GF-D8 (cell line): ENCODE measurements at regions not wholly inside any gene's neighbourhood (a gene's known extent, or its start where the extent isn't known, plus 50 kb on each side); places are given as distances from the start of the nearest gene placed in this dataset.

ENCODE experiments used
- DNase-seq: peaks from one replicate; lab custom pipeline; 2025; lab: John Stamatoyannopoulos, UW

- DNase-seq, result no peak
Observed at GRCh38 chr10:47190301-47190700, 109.7 kb upstream of the GDF10 start.

DNA sequence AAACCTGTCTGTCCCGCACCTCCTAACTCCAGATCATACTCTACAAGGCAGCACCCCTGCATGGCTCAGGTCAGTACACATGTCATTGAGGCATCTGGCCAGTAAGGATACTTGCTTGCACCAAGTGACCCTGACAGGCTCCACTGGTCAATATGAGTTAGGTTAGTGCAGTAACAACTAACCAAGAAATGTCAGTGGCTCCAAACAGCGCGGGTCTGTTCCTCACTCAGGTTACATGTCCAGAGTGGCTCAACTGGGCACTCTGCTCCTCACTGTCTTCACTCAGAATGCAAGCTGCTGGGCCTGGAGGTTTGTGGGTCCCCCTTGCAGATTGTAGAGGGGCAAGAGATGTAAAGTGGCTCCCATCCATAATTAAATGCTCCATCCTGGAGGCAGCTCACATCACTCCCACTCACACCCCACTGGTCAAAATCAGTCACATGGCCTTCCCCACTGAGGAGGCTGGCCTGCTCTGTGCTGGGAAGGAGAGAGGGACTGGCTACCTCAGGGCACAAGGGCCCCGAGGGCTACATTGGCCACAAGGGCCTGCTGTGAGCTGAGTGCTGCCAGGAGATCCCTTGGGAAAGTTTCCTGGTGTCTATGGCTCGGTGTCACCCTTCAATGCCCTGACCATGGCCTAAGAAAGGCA lies 109.1 kb upstream of the GDF10 start:
- DNase-seq, result no peak

DNA sequence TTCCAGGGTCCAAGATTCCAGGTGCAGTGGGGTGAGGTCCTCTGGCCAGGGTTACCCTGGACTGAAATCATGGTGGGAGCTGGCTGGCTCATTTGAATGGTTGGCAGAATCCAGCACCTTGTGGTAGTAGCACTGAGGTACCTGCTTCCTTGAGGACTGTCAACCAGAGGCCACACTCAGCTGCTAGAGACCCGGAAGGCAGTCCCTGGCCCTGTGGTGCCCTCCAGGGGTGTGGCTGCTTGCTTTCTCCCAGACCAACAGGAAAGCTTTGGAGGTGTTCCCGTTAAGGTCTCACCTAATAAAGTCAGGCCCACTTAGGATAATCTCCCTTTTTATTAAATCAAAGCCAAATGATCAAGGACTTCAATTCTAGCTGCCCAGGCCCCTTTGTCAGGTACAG lies 107.7 kb upstream of the GDF10 start:
- no peak for DNase-seq

DNA sequence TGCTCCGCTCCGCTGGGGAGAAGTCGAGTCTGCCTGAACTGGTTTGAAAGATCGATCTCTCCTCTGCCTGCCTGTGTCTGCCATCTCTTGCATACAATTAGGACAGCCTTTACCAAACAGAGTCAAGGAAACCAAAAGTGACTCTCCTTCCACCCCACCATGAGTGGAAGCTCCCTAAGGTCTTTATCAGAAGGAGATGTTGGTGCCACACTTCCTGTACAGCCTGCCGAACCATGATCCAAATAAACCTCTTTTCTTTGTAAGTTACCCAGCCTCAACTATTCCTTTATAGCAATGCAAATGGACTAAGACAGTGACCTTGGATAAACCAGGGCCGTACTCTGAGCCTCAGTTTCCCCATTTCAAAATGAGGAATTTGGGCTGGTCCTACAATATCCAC lies 106.3 kb upstream of the GDF10 start:
- no peak for DNase-seq

DNA sequence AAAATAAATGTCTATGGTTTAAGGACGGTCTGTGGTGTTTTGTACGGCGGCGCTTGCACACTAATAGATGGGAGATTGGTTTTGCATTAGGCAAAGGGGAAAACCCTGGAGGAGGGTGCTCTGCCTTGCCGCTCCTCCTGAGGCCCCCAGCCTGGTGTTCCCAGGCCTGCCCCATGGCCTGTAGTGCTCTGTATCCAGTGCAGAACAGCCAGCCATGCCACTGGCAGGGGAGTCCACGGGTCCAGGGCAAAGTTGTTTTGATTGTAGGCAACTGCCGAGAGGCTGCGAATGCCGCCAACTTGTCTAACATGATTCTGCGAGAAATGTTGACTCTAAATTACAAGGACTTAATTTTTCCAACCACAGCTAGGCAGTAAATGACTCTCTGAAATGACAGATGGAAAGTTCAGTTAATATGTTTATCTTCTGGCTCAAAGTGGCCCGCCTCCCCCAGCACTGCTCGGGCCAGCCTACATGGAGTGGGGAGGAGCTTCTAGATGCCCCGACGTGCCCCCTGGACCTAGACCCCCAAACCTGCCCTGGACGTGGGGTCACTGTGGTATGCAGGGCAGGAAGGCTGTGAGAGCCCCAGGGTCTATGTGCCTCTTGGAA lies 104.6 kb upstream of the GDF10 start:
- DNase-seq, result no peak

GRCh38 chr10:47196691-47197090 lies 103.3 kb upstream of the GDF10 start:
- DNase-seq, result no peak

DNA sequence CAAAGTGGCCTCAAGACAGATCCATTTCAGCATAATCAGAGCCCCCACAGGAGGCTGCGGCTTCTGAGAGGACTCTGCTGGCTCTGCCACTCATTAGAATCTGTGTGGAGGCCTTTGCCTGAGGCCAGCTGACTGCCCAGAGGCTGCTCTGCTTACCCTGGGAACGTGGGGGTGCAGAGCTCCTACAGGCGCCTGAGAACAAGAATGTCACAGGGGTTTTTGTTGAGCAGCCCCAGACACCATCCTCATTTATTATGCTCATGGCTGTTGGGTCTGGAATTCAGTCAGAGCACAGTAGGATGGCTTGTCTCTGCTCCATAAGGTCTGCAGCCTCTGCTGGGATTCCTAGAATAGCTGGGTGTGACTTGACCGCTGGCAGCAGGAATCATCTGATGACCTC lies 101.8 kb upstream of the GDF10 start:
- no peak for DNase-seq

DNA sequence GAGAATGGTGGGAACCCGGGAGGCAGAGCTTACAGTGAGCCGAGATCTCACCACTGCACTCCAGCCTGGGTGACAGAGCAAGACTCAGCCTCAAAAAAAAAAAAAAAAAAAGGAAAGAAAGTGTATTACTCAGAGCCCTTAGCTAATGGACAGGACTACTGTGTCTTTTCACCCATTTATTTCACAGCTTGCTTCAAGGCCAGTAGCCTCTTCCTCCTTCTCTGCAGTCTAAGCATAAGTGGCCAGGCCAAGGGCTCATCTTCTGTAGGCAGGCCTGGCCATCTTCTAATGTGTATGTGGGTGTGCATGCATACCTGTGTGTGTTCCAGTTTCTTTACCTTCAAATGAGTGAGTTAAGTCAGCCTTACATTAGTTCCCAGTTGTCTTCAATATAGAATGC lies 94.8 kb upstream of the GDF10 start:
- DNase-seq, result no peak

- DNase-seq, result no peak
Observed at GRCh38 chr10:47206449-47207280, 93.3 kb upstream of the GDF10 start.

GRCh38 chr10:47207281-47207615 lies 92.7 kb upstream of the GDF10 start:
- no peak for DNase-seq

DNA sequence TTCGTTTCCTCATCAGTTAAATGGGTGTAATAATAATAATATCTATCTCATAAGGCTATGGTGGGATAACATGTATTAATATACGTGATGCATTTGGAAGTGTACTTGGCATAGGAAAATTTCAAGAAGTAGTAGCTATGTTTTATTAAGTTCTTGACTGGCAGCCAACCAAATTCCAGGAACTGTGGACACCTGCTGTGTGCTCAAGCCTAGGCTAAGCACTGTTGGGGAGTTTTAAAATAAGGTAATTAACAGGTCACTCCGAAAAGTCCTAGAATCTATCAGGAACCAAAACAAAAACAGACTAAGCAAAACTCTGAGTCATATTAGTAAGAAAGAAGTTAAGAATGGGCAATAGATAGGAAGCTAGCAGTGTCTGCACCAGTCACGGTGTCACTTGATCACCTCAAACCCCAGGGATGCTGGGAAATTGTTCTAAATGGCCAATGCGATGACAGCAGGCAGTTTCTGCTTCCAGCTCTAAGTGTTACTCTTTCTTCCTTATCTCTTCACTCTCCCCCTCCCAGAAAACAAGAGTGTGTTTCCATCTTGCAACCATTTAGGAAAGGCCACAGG lies 92.0 kb upstream of the GDF10 start:
- no peak for DNase-seq

DNA sequence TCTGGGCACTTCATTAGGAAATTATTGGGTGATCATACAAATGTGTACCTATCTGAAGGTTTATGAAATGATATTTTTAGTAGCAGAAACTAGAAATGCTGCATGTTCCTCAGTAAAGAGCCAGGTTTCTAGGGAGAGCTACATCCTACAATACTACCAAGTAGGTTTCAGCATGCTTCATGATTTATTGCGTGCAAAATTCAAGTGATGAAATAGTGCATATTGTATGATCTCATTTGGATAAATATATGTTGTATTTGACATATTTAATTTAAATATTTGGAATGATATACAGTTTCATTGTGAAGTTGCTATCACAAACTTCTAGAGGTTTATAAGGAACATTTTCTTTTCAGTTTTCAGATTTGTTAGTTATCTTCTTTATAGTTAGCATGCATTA lies 90.5 kb upstream of the GDF10 start:
- no peak for DNase-seq

- DNase-seq, result no peak
Observed at GRCh38 chr10:47214520-47214919, 85.5 kb upstream of the GDF10 start.

DNA sequence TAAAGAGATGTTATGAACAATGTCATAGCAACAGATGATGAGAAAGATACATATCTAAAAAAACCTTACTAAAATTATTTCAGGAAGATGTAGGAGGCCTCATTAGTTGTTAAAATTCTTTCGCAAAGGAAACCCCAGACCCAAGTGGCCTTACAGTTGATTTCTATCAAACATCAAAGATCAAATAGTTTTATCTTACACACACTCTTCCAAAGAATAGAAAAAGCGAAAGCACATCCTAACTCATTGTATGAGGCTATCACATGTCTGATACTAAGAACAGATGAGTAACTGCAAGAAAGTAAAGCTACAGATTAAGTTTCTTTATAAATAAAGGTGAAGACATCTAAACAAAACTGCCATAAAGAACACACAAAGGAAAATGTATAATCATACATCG lies 82.9 kb upstream of the GDF10 start:
- DNase-seq, result no peak

- DNase-seq, result no peak
Observed at GRCh38 chr10:47218803-47219202, 81.2 kb upstream of the GDF10 start.

- DNase-seq, result no peak
Observed at GRCh38 chr10:47222461-47222860, 77.5 kb upstream of the GDF10 start.

DNA sequence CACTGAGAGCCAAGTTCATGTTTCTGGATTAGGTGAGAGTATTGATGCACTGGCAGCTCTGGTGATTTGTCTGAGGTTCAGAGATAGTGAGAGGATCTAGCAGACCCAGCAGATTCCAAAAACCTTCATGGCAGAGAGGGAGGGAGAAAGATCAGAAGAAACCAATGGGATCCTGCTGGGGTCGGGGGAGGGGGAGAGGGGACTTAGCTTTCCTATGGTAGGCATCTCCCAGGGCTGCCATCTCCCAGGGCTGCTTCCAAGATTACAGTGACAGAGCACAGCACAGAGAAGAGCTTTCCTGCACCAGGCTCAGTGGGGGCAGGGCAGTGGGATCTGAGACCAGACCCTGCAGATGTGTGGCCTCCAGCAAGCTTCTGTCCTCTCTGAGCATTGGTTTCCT lies 76.8 kb upstream of the GDF10 start:
- no peak for DNase-seq

GRCh38 chr10:47224546-47225218 lies 75.3 kb upstream of the GDF10 start:
- DNase-seq, result no peak

DNA sequence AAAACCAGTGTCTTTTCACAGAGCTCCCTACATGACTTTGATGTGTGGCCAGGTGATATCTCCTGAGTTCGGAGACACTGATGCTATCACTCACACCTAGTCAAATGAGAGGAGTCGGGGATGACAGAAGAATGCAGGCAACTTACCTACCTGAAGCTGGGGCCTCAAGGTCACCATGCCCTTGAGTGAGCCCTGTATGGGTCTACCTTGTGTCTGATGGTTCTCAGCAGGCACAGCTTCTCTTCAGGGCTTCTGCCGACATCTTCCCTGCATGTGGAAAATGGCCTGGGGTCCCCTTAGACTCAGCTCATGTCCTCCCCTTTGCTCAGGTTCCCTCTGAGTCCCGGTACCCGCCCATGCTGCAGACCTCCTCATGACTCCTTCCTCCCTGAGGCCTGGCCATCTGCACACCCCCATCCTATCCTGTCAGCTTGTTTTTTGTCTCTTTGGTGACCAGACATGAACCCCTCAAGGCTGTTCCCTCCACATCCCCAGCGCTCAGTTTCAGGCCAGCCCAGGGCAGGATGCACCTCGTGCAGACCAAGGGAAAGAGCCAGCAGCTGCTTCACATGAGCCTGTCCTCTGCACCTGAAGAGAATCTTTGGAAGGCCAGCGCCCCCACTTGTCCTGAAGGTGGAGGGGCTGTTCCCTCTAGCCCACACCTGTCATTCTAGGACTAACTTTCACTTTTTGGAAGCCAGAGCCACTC lies 74.6 kb upstream of the GDF10 start:
- no peak for DNase-seq

DNA sequence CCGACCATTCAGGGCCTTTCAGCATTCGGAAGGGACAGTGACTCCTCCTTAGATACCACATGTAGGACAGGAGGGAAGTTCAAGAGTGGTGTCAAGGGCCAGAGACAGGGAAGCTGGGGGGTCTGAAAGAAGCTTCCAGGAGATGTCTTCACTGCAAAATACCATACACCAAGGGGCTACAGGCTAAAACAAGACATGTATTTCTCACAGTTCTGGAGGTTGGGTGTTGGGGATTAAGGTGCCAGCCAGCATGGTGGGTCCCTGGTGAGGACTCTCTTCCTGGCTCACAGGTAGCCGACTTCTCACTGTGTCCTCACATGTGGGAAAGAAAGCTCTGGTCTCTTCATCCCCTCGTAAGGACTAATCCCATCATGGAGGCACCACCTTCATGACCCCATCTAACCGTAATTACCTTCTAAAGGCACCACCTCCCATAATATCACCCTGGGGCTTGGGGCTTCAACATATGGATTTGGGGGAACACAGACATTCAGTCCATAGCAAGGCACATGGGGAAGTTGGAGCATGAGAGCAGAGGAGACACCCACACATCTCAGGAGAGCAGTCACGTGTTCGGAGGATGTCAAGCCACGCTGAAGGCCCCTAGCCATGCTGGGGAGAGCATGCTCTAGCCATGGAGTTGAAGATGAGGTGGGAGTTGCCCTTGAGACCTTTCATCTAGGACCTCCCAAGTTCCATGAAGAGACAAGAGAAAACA lies 73.9 kb upstream of the GDF10 start:
- DNase-seq, result no peak

DNA sequence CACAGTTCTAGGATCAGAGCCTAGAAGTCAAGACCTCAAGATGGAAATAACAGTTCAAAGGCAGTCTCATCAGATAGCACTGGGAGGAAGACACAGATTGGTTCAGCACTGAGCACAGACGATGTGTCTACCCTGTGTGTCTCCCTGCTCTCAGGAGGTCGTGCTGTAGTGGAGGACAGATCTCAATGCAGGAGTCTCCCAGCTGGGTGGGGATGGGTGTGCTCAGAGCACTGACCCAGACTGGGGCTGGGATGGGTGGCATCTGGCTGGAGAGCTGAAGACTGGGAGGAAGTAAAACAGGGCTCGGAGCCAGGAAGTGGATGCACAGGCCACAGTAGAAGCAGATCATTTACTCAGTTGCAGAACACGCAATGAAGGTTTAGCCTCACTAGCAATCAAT lies 69.5 kb upstream of the GDF10 start:
- no peak for DNase-seq
